Mesendoderm (in vitro differentiated cells): ENCODE measurements at regions not wholly inside any gene's neighbourhood (a gene's known extent, or its start where the extent isn't known, plus 50 kb on each side); places are given as distances from the start of the nearest gene placed in this dataset.

Experiments
- DNase-seq: peaks from one replicate; pipeline ENCODE4 v3.0.0; 2013
- H2AK5ac ChIP-seq: 2 replicates; pipeline ENCODE4 v1.6.1; 2013; ENCODE audit warnings: low read length, inconsistent platforms
- H2BK120ac ChIP-seq: 2 replicates; pipeline ENCODE4 v1.6.1; 2013; ENCODE audit warnings: low read depth, mild to moderate bottlenecking, low read length, moderate library complexity, mixed read lengths
- H2BK15ac ChIP-seq: replicated peaks from 2 replicates; pipeline ENCODE4 v1.6.1; 2013; ENCODE audit warnings: low read depth, mild to moderate bottlenecking, moderate library complexity
- H2BK5ac ChIP-seq: 2 replicates; pipeline ENCODE4 v1.6.1; 2013; ENCODE audit warnings: low read length, inconsistent platforms
- H3K18ac ChIP-seq: 2 replicates; pipeline ENCODE4 v1.6.1; 2013; ENCODE audit warnings: mild to moderate bottlenecking, low read length, mixed read lengths
- H3K23ac ChIP-seq: one replicate; pipeline ENCODE4 v1.6.1; 2013; ENCODE audit warnings: low read length
- H3K27ac ChIP-seq: 2 replicates; pipeline ENCODE4 v1.5.1; 2013; ENCODE audit warnings: low read depth, mild to moderate bottlenecking, inconsistent platforms, low read length, moderate library complexity
- H3K27me3 ChIP-seq: 2 replicates; pipeline ENCODE4 v1.6.1; 2013; ENCODE audit warnings: low read length, control low read depth, mild to moderate bottlenecking, inconsistent platforms; ENCODE audit not compliant: insufficient read depth, poor library complexity
- H3K36me3 ChIP-seq: 2 replicates; pipeline ENCODE4 v1.6.1; 2013; ENCODE audit warnings: low read length, inconsistent platforms; ENCODE audit not compliant: control insufficient read depth, insufficient read depth
- H3K4ac ChIP-seq: one replicate; pipeline ENCODE4 v1.6.1; 2013; ENCODE audit warnings: low read depth, mild to moderate bottlenecking, low read length, moderate library complexity
- H3K4me1 ChIP-seq: 2 replicates; pipeline ENCODE4 v1.6.1; 2013; ENCODE audit warnings: low read depth, low read length, inconsistent platforms; ENCODE audit not compliant: control insufficient read depth
- H3K4me2 ChIP-seq: 2 replicates; pipeline ENCODE4 v1.6.1; 2013; ENCODE audit warnings: low read length
- H3K4me3 ChIP-seq: 2 replicates; pipeline ENCODE4 v1.5.1; 2013; ENCODE audit warnings: mild to moderate bottlenecking, low read length
- H3K56ac ChIP-seq: one replicate; pipeline ENCODE4 v1.6.1; 2013; ENCODE audit warnings: low read length
- H3K79me1 ChIP-seq: 2 replicates; pipeline ENCODE4 v1.6.1; 2013; ENCODE audit warnings: low read length, inconsistent platforms
- H3K79me2 ChIP-seq: 2 replicates; pipeline ENCODE4 v1.6.1; 2013; ENCODE audit warnings: mild to moderate bottlenecking, low read length; ENCODE audit not compliant: control insufficient read depth, insufficient read depth
- H3K9ac ChIP-seq: 2 replicates; pipeline ENCODE4 v1.6.1; 2013; ENCODE audit warnings: low read length, inconsistent platforms
- H4K5ac ChIP-seq: one replicate; pipeline ENCODE4 v1.6.1; 2013; ENCODE audit warnings: low read length
- H4K8ac ChIP-seq: one replicate; pipeline ENCODE4 v1.6.1; 2013; ENCODE audit warnings: low read depth, mild to moderate bottlenecking, control low read depth, low read length, moderate library complexity
- WGBS: extraction: QIAGEN DNeasy Blood & Tissue Kit; methylation state at CpG from one replicate; pipeline ENCODE4 v1.1.7; 2013; ENCODE audit warnings: low lambda C conversion rate, missing lambda C conversion rate; ENCODE audit not compliant: insufficient coverage; ENCODE audit errors: extremely low coverage; 5-methylcytosine and 5-hydroxymethylcytosine counted together

- H3K4ac ChIP-seq, result no peak overlapping the region
- H3K79me1 ChIP-seq, result no peaks in the 10 kb centered on the region
- no peak overlapping the region for H3K4me3 ChIP-seq
- H3K23ac ChIP-seq, result no peak overlapping the region
- H3K36me3 ChIP-seq, result no peaks in the 10 kb centered on the region
- no peaks in the 10 kb centered on the region for H3K79me2 ChIP-seq
- no peak overlapping the region for H4K8ac ChIP-seq
- H2AK5ac ChIP-seq, result no peak overlapping the region
- no CpG with 5 or more reads among the region's 2 CpGs for WGBS
- no peak overlapping the region for H2BK15ac ChIP-seq
- H3K4me2 ChIP-seq, result no peak overlapping the region
- no peak overlapping the region for H3K9ac ChIP-seq
- H3K4me1 ChIP-seq, result no peaks in the 10 kb centered on the region
- no peak for DNase-seq
- no peak overlapping the region for H2BK120ac ChIP-seq
- no peak overlapping the region for H3K56ac ChIP-seq
- H3K27me3 ChIP-seq, result no peaks in the 10 kb centered on the region
- no peak overlapping the region for H4K5ac ChIP-seq
- H3K18ac ChIP-seq, result no peak overlapping the region
- no peak overlapping the region for H2BK5ac ChIP-seq
- H3K27ac ChIP-seq, result no peak overlapping the region
Observed at GRCh38 chr3:153285982-153286381, 124.0 kb downstream of the RAP2B start.

DNA sequence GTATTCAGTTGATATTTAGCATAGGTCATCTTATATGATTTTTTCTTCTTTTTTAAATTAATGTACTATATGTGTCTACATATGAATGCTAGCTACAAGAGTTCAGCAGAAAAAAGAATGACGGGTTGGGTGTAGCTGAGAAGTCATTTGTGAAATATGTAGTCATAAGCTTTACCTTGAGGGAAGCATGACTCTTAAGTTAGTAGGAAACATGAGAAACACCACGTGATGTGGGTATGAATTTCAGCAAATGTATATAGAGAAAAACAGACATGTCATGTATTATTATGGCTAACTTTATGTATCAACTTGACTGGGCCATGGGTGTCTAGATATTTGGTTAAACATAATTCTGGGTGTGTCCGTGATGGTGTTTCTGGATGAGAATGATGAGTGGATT is 125.0 kb downstream of the RAP2B start:
- Histone ChIP-seq H2AK5ac (no peak overlapping the region), H3K23ac (no peak overlapping the region), H3K27me3 (no peaks in the 10 kb centered on the region), H2BK15ac (no peak overlapping the region), H2BK120ac (no peak overlapping the region), H3K4me3 (no peak overlapping the region), H3K79me2 (no peaks in the 10 kb centered on the region), H3K56ac (no peak overlapping the region), H3K36me3 (no peaks in the 10 kb centered on the region), H3K9ac (no peak overlapping the region), H4K5ac (no peak overlapping the region), H3K27ac (no peak overlapping the region), H2BK5ac (no peak overlapping the region), H3K4me1 (no peaks in the 10 kb centered on the region), H3K4me2 (no peak overlapping the region), H3K79me1 (no peaks in the 10 kb centered on the region), H3K18ac (no peak overlapping the region), H4K8ac (no peak overlapping the region), H3K4ac (no peak overlapping the region)
- no peak for DNase-seq
- WGBS, result no CpG with 5 or more reads among the region's 3 CpGs

GRCh38 chr3:153289334-153289808 is 127.3 kb downstream of the RAP2B start:
- WGBS, result no CpG with 5 or more reads among the region's 3 CpGs
- Histone ChIP-seq H3K27me3 (no peaks in the 10 kb centered on the region), H2BK120ac (no peak overlapping the region), H2BK5ac (no peak overlapping the region), H2BK15ac (no peak overlapping the region), H3K9ac (no peak overlapping the region), H3K56ac (no peak overlapping the region), H3K4ac (no peak overlapping the region), H3K18ac (no peak overlapping the region), H3K27ac (peak overlapping the region; percentile 75), H2AK5ac (no peak overlapping the region), H3K4me2 (no peak overlapping the region), H3K79me2 (no peaks in the 10 kb centered on the region), H3K4me3 (no peak overlapping the region), H3K79me1 (no peaks in the 10 kb centered on the region), H3K36me3 (no peaks in the 10 kb centered on the region), H4K8ac (no peak overlapping the region), H3K23ac (no peak overlapping the region), H3K4me1 (no peaks in the 10 kb centered on the region), H4K5ac (no peak overlapping the region)
- DNase-seq, result peak; percentile 37

DNA sequence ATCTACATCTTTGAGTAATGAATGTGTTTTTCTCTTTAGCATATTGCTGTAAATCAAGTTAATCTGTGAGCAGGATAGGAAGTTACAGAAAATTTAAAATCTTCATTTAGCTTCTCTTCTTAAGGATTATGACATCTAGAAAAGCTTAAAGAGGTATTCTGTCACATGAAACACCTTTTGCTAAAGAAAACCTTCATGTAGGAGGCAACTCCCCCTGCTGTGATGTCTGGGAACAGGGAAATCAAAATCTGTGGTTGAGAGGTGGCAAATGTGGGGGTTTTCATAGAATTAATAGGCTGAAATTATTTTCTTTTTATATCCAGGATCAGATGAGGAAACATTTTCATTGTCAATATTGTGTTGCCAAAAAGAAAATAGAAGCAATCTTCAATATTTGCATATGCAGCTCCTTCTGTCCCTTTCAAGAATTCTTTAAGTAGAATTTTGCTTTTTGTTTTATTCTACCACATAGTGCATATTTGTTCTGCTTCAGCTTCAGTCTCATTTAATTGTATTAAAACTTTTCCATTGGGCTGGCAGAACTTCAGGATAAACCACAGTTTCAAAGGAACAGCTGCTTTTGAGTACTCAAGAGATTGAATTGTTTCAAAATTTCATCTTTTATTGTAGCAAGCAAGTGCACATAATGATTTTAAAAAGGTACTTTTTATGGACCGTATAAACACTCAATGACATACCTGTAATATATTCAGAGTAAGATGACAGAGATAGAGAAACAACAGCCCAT is 128.4 kb downstream of the RAP2B start:
- WGBS, result no CpG with 5 or more reads among the region's 1 CpG
- DNase-seq, result peak; percentile 45
- no peak overlapping the region for H2BK120ac ChIP-seq

GRCh38 chr3:153291059-153291685 is 129.1 kb downstream of the RAP2B start:
- H3K56ac ChIP-seq, result no peak overlapping the region
- WGBS, result no CpG with 5 or more reads among the region's 3 CpGs
- peak; percentile 76 for DNase-seq
- no peak overlapping the region for H2BK15ac ChIP-seq
- H3K9ac ChIP-seq, result no peak overlapping the region
- H3K4me1 ChIP-seq, result no peaks in the 10 kb centered on the region
- no peak overlapping the region for H3K4ac ChIP-seq
- H4K5ac ChIP-seq, result no peak overlapping the region
- no peak overlapping the region for H2AK5ac ChIP-seq
- no peaks in the 10 kb centered on the region for H3K36me3 ChIP-seq
- no peak overlapping the region for H3K4me3 ChIP-seq
- no peak overlapping the region for H3K4me2 ChIP-seq
- H4K8ac ChIP-seq, result no peak overlapping the region
- H2BK120ac ChIP-seq, result no peak overlapping the region
- no peak overlapping the region for H3K27ac ChIP-seq
- no peak overlapping the region for H2BK5ac ChIP-seq
- H3K79me2 ChIP-seq, result no peaks in the 10 kb centered on the region
- H3K18ac ChIP-seq, result no peak overlapping the region
- H3K23ac ChIP-seq, result no peak overlapping the region
- H3K27me3 ChIP-seq, result no peaks in the 10 kb centered on the region
- H3K79me1 ChIP-seq, result no peaks in the 10 kb centered on the region

More for the DNA sequence above, 128.4 kb downstream of the RAP2B start:
- Histone ChIP-seq H3K4me2 (no peak overlapping the region), H2AK5ac (no peak overlapping the region), H2BK5ac (no peak overlapping the region), H3K4me1 (no peaks in the 10 kb centered on the region), H3K9ac (no peak overlapping the region), H3K79me1 (no peaks in the 10 kb centered on the region), H3K4me3 (no peak overlapping the region), H3K27me3 (no peaks in the 10 kb centered on the region), H3K79me2 (no peaks in the 10 kb centered on the region), H3K56ac (no peak overlapping the region), H4K5ac (no peak overlapping the region), H3K18ac (no peak overlapping the region), H4K8ac (no peak overlapping the region), H2BK15ac (no peak overlapping the region), H3K23ac (no peak overlapping the region), H3K27ac (no peak overlapping the region), H3K4ac (no peak overlapping the region), H3K36me3 (no peaks in the 10 kb centered on the region)
